Heart left ventricle (tissue), 16 donors: ENCODE measurements at regions not wholly inside any gene's neighbourhood (a gene's known extent, or its start where the extent isn't known, plus 50 kb on each side); places are given as distances from the start of the nearest gene placed in this dataset.

ENCODE experiments used
- ATAC-seq, 4 donors: fragments of 200-7000 bp; cut with Tn5 transposase; one replicate each; pipeline ENCODE4 v1.9.1; 2020 to 2022; ENCODE audit warnings: moderate library complexity in 4 of 4, mild to moderate bottlenecking in 3 of 4, moderate number of reproducible peaks in 1 of 4
- DNase-seq, 5 donors: peaks; one replicate each; pipeline ENCODE4 v3.0.0-alpha.2; 2020
- H3K27ac ChIP-seq, 12 donors: fragments of 200-600 bp; sonication (generic) in 4 of 12; one replicate each; pipeline versions ENCODE4 v1.5.0 to v1.8.0; 2016 to 2022; ENCODE audit warnings: mild to moderate bottlenecking in 2 of 12
- H3K27me3 ChIP-seq, 9 donors: fragments of 200-600 bp; sonication (generic) in 2 of 9; one replicate each; pipeline versions ENCODE4 v1.5.1 to v1.8.0; 2016 to 2022; ENCODE audit warnings: mild to moderate bottlenecking in 3 of 9
- H3K36me3 ChIP-seq, 9 donors: fragments of 200-600 bp; sonication (generic) in 2 of 9; one replicate each; pipeline versions ENCODE4 v1.5.0 to v1.8.0; 2018 to 2022; ENCODE audit warnings: mild to moderate bottlenecking in 2 of 9
- H3K4me1 ChIP-seq, 12 donors: fragments of 200-600 bp; sonication (generic) in 4 of 12; one replicate each; pipeline versions ENCODE4 v1.5.0 to v1.8.0; 2016 to 2022; ENCODE audit warnings: mild to moderate bottlenecking in 3 of 12
- H3K4me3 ChIP-seq, 12 donors: fragments of 200-600 bp; sonication (generic) in 4 of 12; one replicate each; pipeline versions ENCODE4 v1.5.0 to v1.8.0; 2017 to 2022; ENCODE audit warnings: mild to moderate bottlenecking in 9 of 12, moderate library complexity in 4 of 12
- H3K9me3 ChIP-seq, 12 donors: fragments of 200-600 bp; sonication (generic) in 4 of 12; one replicate each; pipeline versions ENCODE4 v1.5.0 to v1.8.0; 2016 to 2022; ENCODE audit warnings: mild to moderate bottlenecking in 1 of 12
- POLR2A ChIP-seq, 2 donors: fragments of 450-650 bp; IDR thresholded peaks; one replicate each; pipeline ENCODE4 v1.6.1; 2017; ENCODE audit warnings: antibody characterized with exemption in 2 of 2, mild to moderate bottlenecking in 2 of 2, moderate library complexity in 2 of 2
- WGBS, 4 donors: extraction: QIAGEN DNeasy Blood & Tissue Kit in 2 of 4; methylation state at CpG; one replicate each; pipeline versions ENCODE4 v1.1.5 to v1.1.7; 2013 to 2018; 5-methylcytosine and 5-hydroxymethylcytosine counted together
- intact Hi-C, 10 donors: fragments of 100-400 bp; cut with DNase I; formaldehyde crosslinking; loops; one replicate each; pipeline versions ENCODE4 v1.11.1 to v1.14.2; 2022
- TF ChIP-seq, protein P1 (sequence below), 12 donors: fragments of 200-600 bp; sonication (generic) in 4 of 12; IDR thresholded peaks; one replicate each; pipeline versions ENCODE4 v1.5.0 to v1.8.0; 2018 to 2022; ENCODE audit warnings: antibody characterized with exemption in 12 of 12, mild to moderate bottlenecking in 5 of 12
- donor health status: ischemic (EF 13 %, LVEDD 7.1; RV severe dilation, severe dysfunction).
- donor health status: healthy with polysubstance abuse.
- donor health status: DM: no; HTN: yes; CAD: no.
- donor health status: DM: no; HTN: no; CAD: no.
- donor health status: ischemic (EF 25% LVEDD 6.9; RV normal size, moderate dysfunction).
- donor health status: ischemic (EF 25% LVEDD 5.7; RV mildly dilated, moderate dysfunction).
- donor health status: healthy.
- donor health status: DM: yes; HTN: yes; CAD: no.
- donor health status: ischemic (EF 35%, LVEDD 5.7; RV mildly dilated, moderate dysfunction).
- donor health status: nonischemic (EF 11% LVEDD 7.7; RV severe dilation, severe dysfunction).
- donor health status: DM: yes; HTN: yes; CAD: no.
- donor health status: PGD.
- donor health status: ischemic (EF 29% LVEDD 5.4; RV normal size, mild dysfunction).
- donor health status: nonischemic (EF 23%, LVEDD 6.1; RV moderate dilation, normal function).

DNA sequence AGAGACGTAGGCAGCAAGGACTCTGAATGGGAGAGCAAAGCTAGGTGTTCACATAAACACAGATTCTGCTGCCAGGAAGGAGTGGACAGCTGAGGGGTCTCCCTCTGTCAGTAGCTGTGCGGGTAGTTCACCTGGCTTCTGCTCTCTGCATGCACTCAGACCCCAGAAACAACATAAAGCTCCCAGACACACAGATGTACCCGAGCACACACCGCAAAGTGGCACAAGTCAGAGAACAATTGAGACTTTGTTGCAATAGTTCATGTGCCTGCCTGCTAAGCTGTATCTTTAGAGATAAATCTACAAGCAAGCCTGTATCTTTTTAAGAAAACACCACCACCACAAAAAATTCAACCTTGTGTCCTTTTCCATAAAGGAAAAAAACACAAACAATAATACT lies 420.0 kb upstream of the ST6GAL2 start:
- DNase-seq = no peak
- no peak for ATAC-seq
- no peak overlapping the region for H3K27ac ChIP-seq
- 58 to 77% (median 66%) methylated on average over 4 of the region's 4 CpGs for WGBS, 4 donors
- intact Hi-C loops = no loop called here
- TF ChIP-seq, protein P1, sequence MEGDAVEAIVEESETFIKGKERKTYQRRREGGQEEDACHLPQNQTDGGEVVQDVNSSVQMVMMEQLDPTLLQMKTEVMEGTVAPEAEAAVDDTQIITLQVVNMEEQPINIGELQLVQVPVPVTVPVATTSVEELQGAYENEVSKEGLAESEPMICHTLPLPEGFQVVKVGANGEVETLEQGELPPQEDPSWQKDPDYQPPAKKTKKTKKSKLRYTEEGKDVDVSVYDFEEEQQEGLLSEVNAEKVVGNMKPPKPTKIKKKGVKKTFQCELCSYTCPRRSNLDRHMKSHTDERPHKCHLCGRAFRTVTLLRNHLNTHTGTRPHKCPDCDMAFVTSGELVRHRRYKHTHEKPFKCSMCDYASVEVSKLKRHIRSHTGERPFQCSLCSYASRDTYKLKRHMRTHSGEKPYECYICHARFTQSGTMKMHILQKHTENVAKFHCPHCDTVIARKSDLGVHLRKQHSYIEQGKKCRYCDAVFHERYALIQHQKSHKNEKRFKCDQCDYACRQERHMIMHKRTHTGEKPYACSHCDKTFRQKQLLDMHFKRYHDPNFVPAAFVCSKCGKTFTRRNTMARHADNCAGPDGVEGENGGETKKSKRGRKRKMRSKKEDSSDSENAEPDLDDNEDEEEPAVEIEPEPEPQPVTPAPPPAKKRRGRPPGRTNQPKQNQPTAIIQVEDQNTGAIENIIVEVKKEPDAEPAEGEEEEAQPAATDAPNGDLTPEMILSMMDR (IDR thresholded peaks at IDR 0.05) = no peak
- no peak for TF ChIP-seq POLR2A (IDR thresholded peaks at IDR 0.05)
- no peaks in the 10 kb centered on the region for H3K36me3 ChIP-seq
- H3K9me3 ChIP-seq = no peaks in the 10 kb centered on the region
- no peaks in the 10 kb centered on the region for H3K27me3 ChIP-seq
- H3K4me1 ChIP-seq = no peaks in the 10 kb centered on the region
- no peak overlapping the region for H3K4me3 ChIP-seq

DNA sequence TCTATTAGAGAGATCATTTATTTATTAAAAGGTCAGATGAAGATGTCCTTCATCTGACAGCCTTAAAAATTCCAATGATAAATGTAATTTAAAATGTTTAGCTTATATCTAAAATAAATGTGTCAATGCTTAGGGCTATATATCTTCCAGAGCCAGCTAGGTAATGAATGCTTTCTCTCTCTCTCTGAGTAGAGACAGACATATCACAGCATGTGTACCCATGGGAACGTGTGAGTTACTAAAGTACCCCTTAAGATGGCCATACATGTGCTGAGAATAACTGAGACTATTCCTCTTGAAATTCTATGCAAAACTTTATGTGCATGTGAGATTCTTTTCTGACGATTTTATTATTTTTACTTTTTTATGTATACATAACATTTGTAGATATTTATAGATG lies 420.9 kb upstream of the ST6GAL2 start:
- no peaks in the 10 kb centered on the region for H3K27me3 ChIP-seq
- WGBS, 4 donors = 53 to 68% (median 59%) methylated on average over 2 of the region's 2 CpGs
- no peak overlapping the region for H3K4me3 ChIP-seq
- H3K9me3 ChIP-seq = no peaks in the 10 kb centered on the region
- no peak overlapping the region for H3K27ac ChIP-seq
- no peak for TF ChIP-seq POLR2A (IDR thresholded peaks at IDR 0.05)
- TF ChIP-seq, protein P1 (IDR thresholded peaks at IDR 0.05) = no peak
- ATAC-seq (no peak), DNase-seq (no peak)
- no peaks in the 10 kb centered on the region for H3K36me3 ChIP-seq
- H3K4me1 ChIP-seq = no peaks in the 10 kb centered on the region
- intact Hi-C loops = no loop called here

DNA sequence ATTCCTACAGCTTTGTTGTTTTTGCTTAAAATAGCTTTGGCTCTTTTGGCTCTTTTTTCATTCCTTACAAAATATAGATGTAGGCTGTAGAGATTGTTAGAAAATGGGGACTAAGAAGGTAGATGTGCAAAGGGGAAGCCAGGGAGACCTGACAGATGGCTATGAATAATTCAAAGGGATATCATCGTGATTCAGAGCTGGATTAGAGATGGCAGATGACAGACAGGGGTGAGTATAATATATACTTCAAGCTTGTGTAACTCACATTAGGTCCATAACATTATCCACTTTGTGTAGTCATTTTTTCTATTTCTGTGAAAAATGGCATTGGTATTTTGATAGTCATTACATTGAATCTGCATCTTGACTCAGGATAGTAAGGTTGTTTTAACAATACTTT lies 422.9 kb upstream of the ST6GAL2 start:
- Histone ChIP-seq H3K9me3 (no peaks in the 10 kb centered on the region), H3K4me3 (no peak overlapping the region), H3K27me3 (no peaks in the 10 kb centered on the region), H3K27ac (no peak overlapping the region), H3K4me1 (no peaks in the 10 kb centered on the region), H3K36me3 (no peaks in the 10 kb centered on the region)
- DNase-seq = no peak
- no peak for TF ChIP-seq POLR2A (IDR thresholded peaks at IDR 0.05)
- TF ChIP-seq, protein P1 (IDR thresholded peaks at IDR 0.05) = no peak
- 80 to 87% (median 84%) methylated on average over 1 of the region's 1 CpG for WGBS, 4 donors
- intact Hi-C loops = no loop called here
- no peak for ATAC-seq

DNA sequence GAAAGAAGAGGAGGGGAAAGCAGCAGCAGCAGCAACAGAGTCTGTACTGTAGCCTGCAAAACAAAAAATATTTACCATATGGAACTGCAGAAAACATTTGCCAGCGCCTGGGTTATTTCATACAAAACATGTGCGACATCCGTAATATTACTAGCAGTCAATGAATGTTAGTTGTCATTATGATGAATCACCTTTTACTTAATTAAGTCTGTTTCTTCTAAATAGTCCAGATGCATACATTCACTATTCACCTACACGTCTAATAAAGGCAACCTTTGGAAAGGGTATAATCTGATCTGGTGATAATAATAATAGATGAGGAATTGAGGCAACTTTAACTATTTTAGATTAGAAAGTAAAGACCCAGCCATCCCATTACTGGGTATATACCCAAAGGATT lies 426.3 kb upstream of the ST6GAL2 start:
- no peak for DNase-seq
- intact Hi-C loops = no loop called here
- Histone ChIP-seq H3K4me3 (no peak overlapping the region), H3K4me1 (no peaks in the 10 kb centered on the region), H3K9me3 (no peaks in the 10 kb centered on the region), H3K36me3 (no peaks in the 10 kb centered on the region), H3K27me3 (no peaks in the 10 kb centered on the region), H3K27ac (no peak overlapping the region)
- TF ChIP-seq, protein P1 (IDR thresholded peaks at IDR 0.05) = no peak
- TF ChIP-seq POLR2A (IDR thresholded peaks at IDR 0.05) = no peak
- WGBS, 4 donors = 88 to 93% (median 91%) methylated on average over 4 of the region's 4 CpGs
- ATAC-seq = no peak
